ENCODE measurements at regions not wholly inside any gene's neighbourhood (a gene's known extent, or its start where the extent isn't known, plus 50 kb on each side); places are given as distances from the start of the nearest gene placed in this dataset.

DNA sequence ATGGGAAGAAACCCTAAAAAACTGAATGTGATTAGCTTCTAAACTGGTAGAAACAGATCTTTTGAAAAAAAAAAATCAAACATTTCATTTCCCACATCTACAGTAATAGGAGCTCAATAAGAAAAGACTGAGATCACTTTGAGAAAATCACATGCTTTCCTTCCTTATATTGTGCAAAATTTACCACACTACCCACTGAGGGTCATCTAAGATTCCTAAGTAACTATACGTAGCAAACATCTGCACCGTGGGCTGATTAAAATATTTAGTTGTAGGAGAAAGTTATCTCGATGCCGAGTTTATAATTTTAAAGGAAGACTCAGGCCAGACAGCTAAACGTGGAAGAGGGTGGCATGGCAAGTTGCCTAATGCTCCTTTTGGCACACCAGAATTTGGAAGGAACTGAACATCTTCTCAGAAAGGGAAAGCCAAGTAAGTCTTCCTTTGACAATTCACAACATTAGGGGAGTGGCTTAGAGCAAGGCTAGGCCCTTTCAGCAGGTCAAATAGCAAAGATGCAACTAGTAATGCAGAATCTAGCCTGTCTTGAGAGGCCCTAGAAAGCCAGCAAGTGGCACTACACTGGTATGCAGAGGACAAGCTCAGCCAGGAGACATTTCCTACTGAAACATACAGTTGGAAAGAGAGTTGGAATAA lies 128.0 kb downstream of the TMA16 start:
- DNase-seq: peak; percentile 80

DNA sequence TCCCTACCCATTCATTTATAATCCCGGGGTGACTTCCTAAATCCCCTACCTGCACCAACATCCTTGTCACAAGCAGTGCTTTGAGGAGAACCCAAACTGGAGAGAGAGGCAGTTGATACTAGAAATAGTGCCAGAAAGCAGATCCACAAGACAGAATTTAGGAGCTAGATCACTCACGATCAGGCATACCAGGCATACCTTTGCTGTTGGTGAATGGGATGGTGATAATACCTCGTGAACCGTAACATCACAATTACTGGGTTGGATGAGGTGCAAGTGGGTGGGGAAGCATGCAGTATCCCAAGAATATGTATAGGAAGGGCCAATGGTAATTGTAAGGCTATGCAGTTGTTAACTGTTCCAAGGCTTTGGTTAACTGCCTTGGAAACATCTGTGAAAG lies 129.3 kb downstream of the TMA16 start:
- no peak for DNase-seq

DNA sequence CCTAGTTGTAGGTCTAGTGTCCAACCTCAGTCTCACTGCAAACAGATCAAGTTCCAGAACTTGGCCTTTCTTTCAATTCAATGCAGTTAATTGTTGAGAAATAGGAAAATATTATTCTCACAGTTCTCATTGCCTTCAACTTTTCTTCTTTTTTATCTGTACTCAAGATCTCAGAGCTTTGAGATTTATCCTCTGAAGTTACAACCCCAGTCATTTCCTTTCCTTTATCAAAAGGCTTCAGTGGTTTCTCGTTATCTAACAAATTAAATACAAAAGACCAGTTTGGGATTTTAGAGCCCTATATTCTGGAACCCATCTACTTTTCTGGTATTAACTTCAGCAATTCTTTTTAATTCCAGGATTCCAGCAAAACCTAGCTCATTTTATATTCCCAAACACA lies 130.2 kb downstream of the TMA16 start:
- DNase-seq: no peak

DNA sequence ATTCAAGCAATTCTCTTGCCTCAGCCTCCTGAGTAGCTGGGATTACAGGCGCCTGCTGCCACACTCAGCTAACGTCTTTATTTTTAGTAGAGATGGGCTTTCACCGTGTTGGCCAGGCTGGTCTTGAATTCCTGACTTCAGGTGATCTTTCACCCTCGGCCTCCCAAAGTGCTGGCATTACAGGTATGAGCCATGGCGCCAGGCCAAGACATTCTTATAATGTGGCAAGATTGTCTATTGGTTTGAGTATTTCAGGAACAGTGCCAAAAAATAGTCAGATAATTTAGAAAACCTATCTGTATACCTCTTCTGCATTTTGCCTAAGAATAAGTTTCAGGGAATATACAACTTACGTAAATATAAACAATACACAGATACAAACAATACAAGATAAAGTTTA lies 136.8 kb downstream of the TMA16 start:
- DNase-seq: no peak

DNA sequence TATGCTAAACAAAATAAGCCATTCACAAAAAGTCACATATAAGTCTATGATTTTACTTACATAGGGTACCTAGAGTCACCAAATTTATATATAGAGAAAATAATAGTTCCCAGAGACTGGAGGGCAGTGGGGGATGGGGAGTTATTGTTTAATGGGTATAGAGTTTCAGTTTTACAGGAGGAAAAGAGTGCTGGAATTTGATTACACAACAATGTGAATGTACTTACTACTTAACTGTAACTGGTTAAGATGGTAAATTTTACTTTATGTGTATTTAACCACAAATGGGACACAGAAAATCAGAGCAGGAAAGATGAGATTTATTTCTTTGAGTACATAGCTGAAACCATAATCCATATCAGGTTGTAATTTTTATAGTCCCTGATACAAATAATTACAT lies 144.4 kb downstream of the TMA16 start:
- no peak for DNase-seq

DNA sequence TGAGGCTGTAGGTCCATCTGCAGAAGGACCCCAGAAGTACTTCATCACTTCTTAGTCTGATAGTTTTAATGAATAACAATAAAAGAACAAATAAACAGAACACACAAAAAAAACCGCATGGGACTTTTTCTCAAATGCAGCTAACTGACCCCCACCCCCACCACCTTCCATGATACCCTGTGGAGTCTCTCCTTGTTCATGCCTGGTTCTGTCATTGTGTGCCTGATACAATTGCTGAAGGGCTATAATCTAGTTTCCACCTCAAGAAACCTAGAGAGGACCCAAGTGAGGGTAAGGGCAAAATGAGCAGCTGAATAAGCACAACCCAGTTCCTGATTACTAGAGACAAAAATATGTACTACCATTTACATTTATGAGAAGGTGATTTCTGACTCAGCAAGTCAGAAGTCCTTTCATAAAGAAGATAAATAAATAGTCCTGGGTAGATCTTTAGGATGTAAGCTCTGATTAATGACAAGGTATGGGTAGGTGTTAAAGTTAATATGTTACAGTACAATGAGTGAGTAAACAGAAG lies 155.1 kb downstream of the TMA16 start:
- DNase-seq: no peak

DNA sequence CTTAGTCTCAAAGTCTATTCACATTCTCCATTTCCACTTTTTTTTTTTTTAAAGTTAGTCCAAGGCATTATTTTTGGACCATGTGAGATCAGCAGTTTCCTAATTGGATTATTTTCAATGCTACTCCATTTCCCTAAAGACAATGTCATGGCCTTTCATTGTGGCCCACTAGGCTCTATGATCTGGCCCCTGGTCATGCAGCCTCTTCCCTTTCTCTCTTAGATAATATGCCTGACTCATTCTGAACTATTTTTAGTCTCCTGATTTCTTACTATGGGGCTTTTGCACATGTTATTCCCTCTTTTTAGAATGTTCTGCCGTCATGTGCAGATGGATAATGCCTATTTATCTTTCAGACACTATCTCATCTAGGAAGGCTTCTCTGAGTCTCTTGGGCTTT lies 157.3 kb downstream of the TMA16 start:
- peak; percentile 85 for DNase-seq

DNA sequence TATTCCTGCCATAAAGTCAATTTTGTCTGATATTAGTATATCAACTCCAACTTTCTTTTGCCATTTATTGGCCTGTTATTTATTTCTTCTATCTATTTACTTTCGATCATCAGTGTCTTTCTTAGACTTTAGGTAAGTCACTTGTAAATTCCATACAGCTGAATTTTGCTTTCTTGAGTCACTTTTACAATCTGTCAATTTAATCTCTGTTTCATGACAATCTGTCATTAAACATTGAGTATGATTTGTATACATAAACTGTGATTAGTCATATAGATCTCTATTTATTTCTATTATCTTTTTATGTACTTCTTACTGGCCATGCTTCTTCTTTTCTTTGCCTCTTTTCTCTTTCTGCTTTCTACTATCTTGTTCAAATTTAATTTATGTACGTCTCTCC lies 160.1 kb downstream of the TMA16 start:
- DNase-seq: no peak

DNA sequence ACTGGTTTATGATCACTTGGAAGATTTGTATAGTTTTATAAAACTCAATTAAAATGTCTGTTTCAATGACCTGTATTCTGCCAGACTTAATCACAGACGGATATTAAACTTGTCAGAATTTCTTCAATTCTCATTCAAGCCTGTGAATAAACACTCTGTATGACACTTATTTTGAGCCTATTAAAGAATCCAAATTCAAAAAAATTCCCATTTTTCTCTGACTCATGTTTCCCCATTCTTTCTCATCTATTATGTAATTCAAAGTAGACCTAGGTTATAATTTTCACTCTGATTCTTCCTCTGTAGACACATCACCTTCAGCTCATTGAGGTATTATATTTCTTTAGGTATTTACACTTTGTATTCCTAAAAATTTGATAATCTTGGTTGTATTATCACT lies 166.1 kb downstream of the TMA16 start:
- DNase-seq: peak; percentile 61

DNA sequence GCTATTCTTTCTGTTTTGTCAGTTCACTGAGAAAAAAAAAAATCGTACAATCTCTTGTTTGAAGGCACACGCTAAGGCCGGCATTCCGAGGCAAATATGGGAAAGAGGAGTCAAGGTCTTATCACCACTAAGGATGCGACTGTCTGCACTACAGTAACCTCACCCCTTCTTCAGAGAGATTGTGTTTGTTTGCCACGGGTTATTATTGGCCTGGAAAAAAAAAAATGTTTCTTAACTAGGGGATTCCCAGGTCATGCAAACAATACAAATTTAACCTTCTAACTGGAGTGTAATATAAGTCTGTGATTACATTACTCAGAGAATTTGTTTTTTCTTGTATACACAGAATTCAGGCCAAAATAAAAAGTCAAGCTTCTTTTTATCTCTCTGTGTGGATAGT lies 168.3 kb downstream of the TMA16 start:
- peak; percentile 76 for DNase-seq

DNA sequence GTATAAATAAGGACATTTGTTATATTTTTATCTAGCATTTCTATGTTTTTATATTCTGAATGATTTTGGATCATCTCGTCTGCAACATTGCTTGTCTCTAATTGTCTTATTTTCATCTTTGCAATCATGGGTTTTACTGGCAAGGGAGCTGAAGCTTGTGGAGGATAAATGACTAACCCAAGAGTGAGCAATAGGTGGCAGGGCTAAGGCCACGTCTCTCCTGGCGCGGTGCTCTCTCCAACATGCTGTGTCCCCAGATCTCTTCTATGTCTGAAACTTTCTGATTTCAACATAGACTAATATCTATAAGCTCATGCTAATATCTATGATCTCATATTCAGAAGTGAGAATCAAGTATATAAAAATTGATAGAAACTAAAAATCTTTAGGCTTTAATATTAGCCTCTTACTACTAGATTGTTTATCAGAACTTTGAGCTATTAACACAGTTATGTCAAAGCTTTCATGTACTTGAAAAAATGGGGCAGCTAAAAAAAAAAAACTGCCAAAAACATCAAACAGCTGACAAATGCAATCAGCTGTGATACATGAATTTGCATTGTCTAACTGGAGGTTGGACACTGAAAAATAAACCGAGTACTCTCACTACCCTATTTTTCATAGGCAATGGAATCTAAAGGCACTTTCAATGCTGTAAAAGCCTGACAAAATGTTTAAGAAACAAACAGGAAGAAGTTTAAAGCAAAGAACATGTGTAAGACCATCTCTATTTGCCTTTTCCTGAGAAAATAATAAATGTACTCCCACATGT lies 169.2 kb downstream of the TMA16 start:
- DNase-seq: peak; percentile 89

DNA sequence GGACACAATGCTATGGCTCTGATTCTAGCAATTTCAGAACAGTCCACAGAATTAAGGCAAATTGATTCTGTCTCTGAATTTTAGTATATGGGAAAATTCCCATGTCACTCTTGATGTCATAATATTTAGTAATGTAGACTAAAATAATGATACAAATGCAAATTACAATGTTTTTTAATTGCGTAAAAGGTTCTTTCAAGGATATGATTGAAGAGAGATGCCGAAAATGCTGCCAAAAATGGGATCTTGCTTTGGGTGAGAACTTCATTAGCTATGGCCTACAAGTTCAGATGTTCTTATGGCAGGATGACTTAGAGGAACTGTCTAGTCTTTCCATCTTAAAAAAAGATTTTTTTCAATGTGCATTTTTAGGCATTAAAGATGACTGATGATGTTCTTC lies 170.6 kb downstream of the TMA16 start:
- DNase-seq: peak; percentile 42

DNA sequence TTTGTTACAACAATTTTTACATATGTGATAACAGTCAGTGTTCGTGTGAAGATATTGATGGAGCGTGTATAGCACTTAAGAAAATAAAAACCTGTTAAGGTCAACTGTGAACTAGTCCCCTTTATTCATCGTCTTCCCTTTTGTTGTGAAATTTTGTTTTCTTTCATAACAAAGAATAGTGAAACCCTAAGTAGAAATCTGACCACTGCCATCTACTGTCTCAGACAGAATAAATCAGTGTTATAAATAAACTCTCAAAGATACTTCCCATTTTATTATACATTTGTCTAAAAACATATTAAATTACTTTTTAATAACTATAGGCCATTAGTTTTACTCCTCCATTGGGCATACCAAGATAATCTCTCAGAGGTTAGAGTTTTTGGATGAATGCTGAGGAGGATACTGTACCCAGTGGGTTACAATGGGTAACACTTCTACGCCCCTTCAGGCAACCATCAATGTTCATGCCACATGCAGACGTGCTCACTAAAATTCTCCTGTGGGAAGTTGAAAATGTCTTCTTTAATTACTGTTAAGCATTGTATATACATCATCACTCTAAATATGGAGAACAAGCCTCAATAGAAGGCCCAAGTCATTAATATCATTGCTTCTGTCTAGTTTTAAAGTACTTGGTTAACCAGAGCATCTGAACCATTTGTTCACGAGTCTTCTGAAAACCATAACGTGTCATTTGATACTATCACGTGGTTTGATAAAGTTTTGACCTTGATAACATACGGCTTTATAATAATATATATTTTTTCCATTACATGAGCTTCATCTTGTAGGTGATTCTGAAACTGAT lies 171.2 kb downstream of the TMA16 start:
- DNase-seq: peak; percentile 84

DNA sequence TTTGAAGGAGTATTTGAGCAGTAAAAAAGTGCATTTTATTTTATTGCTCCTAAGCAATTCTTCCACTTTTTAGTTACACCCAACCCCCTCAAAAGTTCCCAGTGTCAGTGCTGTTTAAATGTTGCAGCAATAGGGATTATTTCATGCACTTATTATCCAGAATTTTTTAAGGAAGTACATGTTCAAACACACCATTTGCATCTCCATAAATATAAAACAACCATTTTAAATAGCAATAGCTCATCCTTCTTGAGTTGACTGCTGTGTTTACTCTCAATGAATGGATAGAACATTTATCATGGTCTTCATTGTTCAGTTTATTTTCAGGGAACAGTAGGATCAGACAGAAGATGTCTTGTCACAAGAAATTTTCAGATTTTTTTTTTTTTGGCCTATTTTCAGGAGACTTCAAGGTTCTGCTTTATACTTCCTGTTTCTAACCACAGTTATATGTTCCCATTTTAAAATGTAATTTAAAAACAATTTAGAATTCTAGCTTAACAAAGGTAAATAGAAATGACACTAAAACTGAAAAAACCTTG lies 171.9 kb downstream of the TMA16 start:
- peak; percentile 73 for DNase-seq

DNA sequence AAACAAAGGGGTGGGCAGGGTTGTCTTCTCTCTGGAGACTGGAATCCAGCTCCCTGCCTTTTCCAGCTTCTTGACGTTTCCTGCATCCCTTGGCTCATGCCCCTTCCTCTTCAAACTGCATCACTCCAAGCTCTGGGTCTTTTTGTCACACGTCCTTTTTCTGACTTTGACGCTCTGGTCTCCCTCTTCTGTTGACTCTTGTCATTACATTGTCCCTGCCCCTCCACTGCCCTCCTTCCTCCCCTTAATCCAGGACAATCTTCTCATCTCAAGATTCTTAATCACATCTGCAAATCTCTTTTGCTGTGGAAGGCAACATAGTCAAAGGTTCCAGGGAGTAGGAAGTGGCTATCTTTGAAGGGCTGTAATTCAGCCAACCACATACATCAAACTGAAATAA lies 178.3 kb downstream of the TMA16 start:
- no peak for DNase-seq

DNA sequence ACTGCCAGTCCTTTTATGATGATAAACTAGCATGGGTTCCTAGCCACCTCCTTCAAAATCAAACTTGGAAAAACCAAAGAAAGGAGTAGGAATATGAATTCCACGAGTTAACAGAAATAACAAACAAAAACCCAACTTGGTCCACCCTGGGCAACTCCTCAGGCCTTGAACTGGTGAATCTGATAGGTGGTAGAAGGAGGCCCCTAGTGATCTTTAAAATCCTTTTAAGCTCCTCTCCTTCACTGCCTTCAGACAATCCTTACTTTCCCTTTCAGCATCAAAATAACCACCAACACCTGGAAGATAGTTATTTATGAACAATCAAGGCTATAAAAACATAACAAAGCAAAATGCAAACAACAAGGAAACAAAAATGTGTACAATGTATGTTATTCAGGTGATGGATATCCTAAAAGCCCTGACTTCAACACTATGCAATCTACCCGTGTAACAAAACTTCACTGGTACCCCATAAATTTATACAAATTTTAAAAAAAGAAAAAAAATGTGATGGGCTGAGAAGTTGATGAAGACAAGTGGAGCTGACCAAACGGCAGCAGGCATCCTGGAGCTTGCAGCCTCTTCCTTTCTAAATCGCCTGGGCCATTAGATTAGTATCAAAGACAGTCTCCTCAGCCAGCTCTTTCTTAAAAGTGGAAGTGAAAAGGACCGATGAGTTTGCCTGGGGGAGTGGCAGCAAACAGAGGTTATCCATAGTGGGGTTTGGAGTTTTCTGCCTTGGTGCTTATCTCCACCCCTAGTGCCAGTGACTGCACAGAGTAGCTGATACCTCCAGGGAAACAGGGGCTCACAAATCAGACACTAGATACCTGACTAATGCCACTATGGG lies 179.6 kb downstream of the TMA16 start:
- peak; percentile 72 for DNase-seq

DNA sequence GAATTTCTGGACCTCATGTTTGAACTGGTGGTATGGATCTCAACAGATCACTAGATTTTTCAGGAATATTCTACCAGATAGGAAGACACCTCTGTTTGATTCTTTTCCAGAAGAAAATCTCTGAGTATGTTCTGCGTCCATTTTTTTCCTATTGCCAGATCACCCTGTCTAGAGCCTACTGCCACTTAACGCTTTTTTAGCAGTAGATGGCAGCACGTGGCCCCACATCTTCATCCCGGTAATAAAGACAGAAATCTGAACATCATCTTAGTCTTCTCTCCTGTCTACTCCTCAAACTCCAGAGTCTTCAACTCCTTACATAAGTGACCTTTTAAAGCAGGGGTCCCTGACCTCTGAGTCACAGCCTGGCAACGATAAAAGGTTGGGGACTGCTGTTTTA lies 184.7 kb downstream of the TMA16 start:
- DNase-seq: no peak

DNA sequence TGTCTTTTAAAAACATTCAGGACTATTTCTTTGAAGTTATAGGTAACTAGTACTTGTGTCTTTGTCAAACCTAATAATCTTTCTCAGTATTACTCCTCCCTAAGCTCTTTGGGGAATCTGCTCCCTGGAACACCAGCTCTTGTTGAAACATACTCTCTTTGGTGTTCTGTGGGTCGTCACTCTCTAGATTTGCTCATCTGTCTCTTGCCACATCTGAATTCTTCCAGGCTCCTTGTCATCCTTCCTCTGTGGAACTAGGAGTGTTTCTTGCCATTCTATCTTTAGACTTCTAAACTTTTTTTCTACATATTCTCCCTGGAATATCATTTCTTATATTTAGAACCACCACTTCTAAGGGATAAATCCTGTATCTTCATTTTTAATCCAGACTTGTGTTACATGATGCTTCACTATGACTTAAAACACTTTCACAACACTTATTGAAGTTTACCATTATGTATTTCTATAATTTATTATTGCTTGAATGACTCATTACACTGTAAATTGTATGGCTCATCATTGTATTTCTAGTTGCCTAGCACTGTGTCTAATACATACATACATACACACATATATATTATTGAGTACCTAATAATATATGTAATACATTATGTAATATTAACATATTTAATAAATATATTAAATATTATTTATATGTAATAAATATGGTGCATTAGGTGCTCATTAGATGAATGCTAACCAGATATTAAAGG lies 186.1 kb downstream of the TMA16 start:
- peak; percentile 67 for DNase-seq

DNA sequence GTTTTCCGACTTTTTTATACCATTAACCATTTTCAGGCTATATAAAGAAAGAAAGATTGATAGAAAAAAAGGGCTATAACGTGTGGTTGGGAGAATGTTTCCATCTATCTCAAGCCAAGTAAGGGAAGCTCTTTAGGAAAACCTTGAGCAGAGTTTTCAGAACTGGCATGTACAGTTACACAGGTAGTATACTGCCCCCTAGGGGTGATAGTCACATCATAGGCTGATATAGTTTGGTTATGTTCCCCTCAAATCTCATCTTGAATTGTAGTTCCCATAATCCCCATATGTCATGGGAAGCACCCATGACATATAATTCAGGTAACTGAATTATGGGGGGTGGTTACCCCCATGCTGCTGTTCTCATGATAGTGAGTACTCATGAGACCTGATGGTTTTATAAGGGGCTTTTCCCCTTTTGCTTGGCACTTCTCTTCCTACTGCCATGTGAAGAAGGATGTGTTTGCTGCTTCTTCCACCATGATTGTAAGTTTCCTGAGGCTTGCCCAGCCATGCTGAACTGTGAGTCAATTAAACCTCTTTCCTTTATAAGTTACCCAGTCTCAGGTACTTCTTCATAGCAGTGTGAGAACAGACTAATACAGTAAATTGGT lies 186.8 kb downstream of the TMA16 start:
- peak; percentile 90 for DNase-seq

DNA sequence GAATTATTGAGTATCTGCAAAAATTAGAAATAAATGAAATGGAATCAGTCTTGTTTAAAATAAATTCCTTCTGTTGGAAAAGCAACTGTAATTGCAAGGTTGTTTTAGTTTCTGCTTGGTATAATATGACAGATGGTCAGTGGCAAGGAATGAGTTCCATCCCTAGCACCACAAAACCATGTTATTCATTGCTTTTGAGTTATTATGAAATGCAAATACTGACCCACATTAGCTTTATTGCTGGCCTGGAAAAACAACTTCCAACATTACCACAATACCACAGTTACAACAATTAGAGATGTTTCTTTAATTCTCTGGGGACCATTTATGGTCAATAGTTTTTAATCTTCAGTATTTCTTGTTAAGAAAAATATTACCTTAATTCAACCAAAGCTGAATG lies 194.4 kb downstream of the TMA16 start:
- DNase-seq: no peak

DNA sequence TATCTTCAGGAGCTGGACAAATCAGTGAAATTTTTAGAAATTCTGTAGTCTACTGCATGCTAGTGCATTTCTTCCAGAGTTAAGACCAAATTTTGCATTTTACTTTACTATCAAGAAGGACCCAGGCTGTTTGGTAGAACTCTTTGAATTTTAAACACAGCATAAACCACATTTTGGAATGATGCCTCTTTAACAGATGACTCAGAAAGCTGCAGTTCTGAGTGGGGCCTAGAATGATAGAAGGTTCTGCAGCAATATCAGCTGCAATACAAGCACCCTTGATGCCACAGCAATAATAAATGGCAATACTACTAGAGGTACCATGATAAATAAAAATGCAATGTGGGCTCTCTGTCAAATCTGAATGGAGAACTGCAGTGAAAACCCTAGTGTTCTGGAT lies 198.7 kb downstream of the TMA16 start:
- DNase-seq: no peak
